AG10803 (cell line): ENCODE measurements at regions not wholly inside any gene's neighbourhood (a gene's known extent, or its start where the extent isn't known, plus 50 kb on each side); places are given as distances from the start of the nearest gene placed in this dataset.

Experiments used
- DNase-seq: peaks from one replicate; pipeline ENCODE4 v3.0.0; 2010; ENCODE audit warnings: low read depth
- H3K4me3 ChIP-seq: 2 replicates; pipeline ENCODE4 v1.5.1; 2011; ENCODE audit warnings: mild to moderate bottlenecking, low read length, control low read depth
- CTCF ChIP-seq: conservative IDR thresholded peaks from 2 replicates; pipeline ENCODE4 v1.5.1; 2011; ENCODE audit warnings: mild to moderate bottlenecking, low read length, control low read depth, inconsistent platforms

GRCh38 chr17:79281803-79282202, 207.2 kb downstream of the ENGASE start:
- no peak for TF ChIP-seq CTCF
- DNase-seq: no peak
- no peak overlapping the region for H3K4me3 ChIP-seq

GRCh38 chr17:79280866-79281572, 206.4 kb downstream of the ENGASE start:
- no peak overlapping the region for H3K4me3 ChIP-seq
- no peak for TF ChIP-seq CTCF
- no peak for DNase-seq

GRCh38 chr17:79280010-79280409, 205.4 kb downstream of the ENGASE start:
- TF ChIP-seq CTCF: no peak
- H3K4me3 ChIP-seq: no peak overlapping the region
- no peak for DNase-seq

- H3K4me3 ChIP-seq: no peak overlapping the region
- DNase-seq: no peak
- TF ChIP-seq CTCF: no peak
Measured at GRCh38 chr17:79279320-79279719, 204.7 kb downstream of the ENGASE start.

- no peak overlapping the region for H3K4me3 ChIP-seq
- TF ChIP-seq CTCF: no peak
- no peak for DNase-seq
Measured at GRCh38 chr17:79276821-79277220, 202.2 kb downstream of the ENGASE start.

GRCh38 chr17:79273660-79274059, 199.0 kb downstream of the ENGASE start:
- no peak for TF ChIP-seq CTCF
- H3K4me3 ChIP-seq: no peak overlapping the region
- DNase-seq: no peak

GRCh38 chr17:79272666-79273219, 198.1 kb downstream of the ENGASE start:
- peak; percentile 5 for DNase-seq
- no peak overlapping the region for H3K4me3 ChIP-seq
- no peak for TF ChIP-seq CTCF
